GM12878 (cell line): ENCODE measurements at regions not wholly inside any gene's neighbourhood (a gene's known extent, or its start where the extent isn't known, plus 50 kb on each side); places are given as distances from the start of the nearest gene placed in this dataset.

Source experiments
- ATAC-seq: fragments of 200-7000 bp; cut with Tn5 transposase; 3 replicates; pipeline ENCODE4 v1.9.1; 2020; ENCODE audit warnings: mild to moderate bottlenecking, moderate library complexity
- BruUV-seq: library from RNA; stranded (reverse); fragments of 400-500 nt; replicated peaks from 2 replicates; lab custom pipeline; 2021; lab: Mats Ljungman, UMichigan
- CTCF ChIA-PET: fragments of 300-600 bp; sonication (Branson Sonifier 250); formaldehyde crosslinking; extraction: SDS; loops from one replicate; lab custom pipeline; 2021; ENCODE audit warnings: inconsistent platforms; lab: Yijun Ruan, JAX
- POLR2A ChIA-PET: fragments of 350-600 bp; formaldehyde crosslinking; extraction: SDS; loops from one replicate; lab custom pipeline; 2021; ENCODE audit warnings: inconsistent platforms; lab: Charles Lee
- RAD21 ChIA-PET: fragments of 300-600 bp; sonication (Branson Sonifier 250); formaldehyde crosslinking; loops from one replicate; lab custom pipeline; 2023; ENCODE audit warnings: antibody characterized with exemption; ENCODE audit not compliant: unreplicated experiment; lab: Charles Lee
- SMC1A ChIA-PET: fragments of 300-600 bp; sonication (Branson Sonifier 250); formaldehyde crosslinking; loops from one replicate; lab custom pipeline; 2023; ENCODE audit not compliant: unreplicated experiment, uncharacterized antibody; lab: Charles Lee
- DNase-seq: peaks from one replicate; pipeline ENCODE4 v3.0.0-alpha.2; 2011; ENCODE audit warnings: low read depth, low spot score
- FAIRE-seq: peaks from 3 replicates; lab custom pipeline; 2011; peaks lifted over from hg19 to GRCh38; lab: Jason Lieb, UNC
- H2AFZ ChIP-seq: 2 replicates; pipeline ENCODE4 v1.6.0; 2011; ENCODE audit warnings: low read depth, low read length, control low read depth; ENCODE audit not compliant: control insufficient read depth
- H3K27ac ChIP-seq: 2 replicates; pipeline ENCODE4 v1.5.1; 2011; ENCODE audit warnings: control low read depth; ENCODE audit not compliant: control insufficient read depth, insufficient read depth
- H3K27me3 ChIP-seq, 2 experiments: replicated peaks in 1 of 2; 2 replicates each; pipeline versions ENCODE4 v1.6.0 to v1.6.1; 2011; ENCODE audit warnings: low read length in 1 of 2; ENCODE audit not compliant: control insufficient read depth in 2 of 2, insufficient read depth in 2 of 2
- H3K36me3 ChIP-seq, 2 experiments: 2 replicates each; pipeline ENCODE4 v1.5.1; 2011; ENCODE audit warnings: low read length in 1 of 2; ENCODE audit not compliant: control insufficient read depth in 2 of 2, insufficient read depth in 2 of 2
- H3K4me1 ChIP-seq: 2 replicates; pipeline ENCODE4 v1.6.1; 2011; ENCODE audit warnings: mild to moderate bottlenecking, low read length, moderate library complexity, mixed read lengths; ENCODE audit not compliant: control insufficient read depth, insufficient read depth
- H3K4me2 ChIP-seq: 2 replicates; pipeline ENCODE4 v1.6.0; 2011; ENCODE audit warnings: control low read depth; ENCODE audit not compliant: control insufficient read depth, insufficient read depth
- H3K4me3 ChIP-seq: fragments of 200-600 bp; sonication (generic); 2 replicates; pipeline ENCODE4 v1.5.1; 2016
- H3K79me2 ChIP-seq: 2 replicates; pipeline ENCODE4 v1.6.0; 2011; ENCODE audit warnings: low read length; ENCODE audit not compliant: control insufficient read depth, insufficient read depth
- H3K9ac ChIP-seq: 2 replicates; pipeline ENCODE4 v1.8.0; 2011; ENCODE audit warnings: low read length, control low read depth, mixed read lengths; ENCODE audit not compliant: control insufficient read depth, insufficient read depth
- H3K9me3 ChIP-seq: replicated peaks from 3 replicates; pipeline ENCODE4 v1.5.1; 2011; ENCODE audit warnings: mild to moderate bottlenecking, low read length; ENCODE audit not compliant: control insufficient read depth, insufficient read depth
- H4K20me1 ChIP-seq: 2 replicates; pipeline ENCODE4 v1.6.0; 2011; ENCODE audit not compliant: control insufficient read depth, insufficient read depth
- ATF7 ChIP-seq: fragments of 450-650 bp; IDR thresholded peaks from 2 replicates; pipeline ENCODE4 v1.6.1; 2016; ENCODE audit warnings: low read depth, mild to moderate bottlenecking
- CEBPB ChIP-seq, 2 experiments: fragments of 150-350 bp in 1 of 2; IDR thresholded peaks; 2 replicates each; pipeline ENCODE4 v1.6.1; 2012 to 2014; ENCODE audit warnings: low read depth in 2 of 2, low read length in 2 of 2, borderline replicate concordance in 1 of 2, inconsistent platforms in 1 of 2
- CHD2 ChIP-seq: IDR thresholded peaks from 2 replicates; pipeline ENCODE4 v1.6.1; 2011; ENCODE audit warnings: low read depth, low read length, improper control_type of control experiment, borderline replicate concordance
- DPF2 ChIP-seq: fragments of 450-650 bp; IDR thresholded peaks from 2 replicates; pipeline ENCODE4 v1.6.1; 2017; ENCODE audit warnings: mild to moderate bottlenecking
- GABPA ChIP-seq: IDR thresholded peaks from 2 replicates; pipeline ENCODE4 v1.6.1; 2014; ENCODE audit warnings: antibody characterized with exemption, low read depth, mild to moderate bottlenecking, inconsistent platforms
- HDAC6 ChIP-seq: fragments of 200-600 bp; sonication (generic); IDR thresholded peaks from one replicate; pipeline ENCODE4 v1.8.0; 2017; ENCODE audit warnings: antibody characterized with exemption; ENCODE audit not compliant: unreplicated experiment
- MAX ChIP-seq: IDR thresholded peaks from 2 replicates; pipeline ENCODE4 v1.6.1; 2012; ENCODE audit warnings: low read depth, low read length, improper control_type of control experiment
- MTA3 ChIP-seq: IDR thresholded peaks from 2 replicates; pipeline ENCODE4 v1.6.1; 2012; ENCODE audit warnings: low read length, inconsistent platforms, borderline replicate concordance
- NR2C1 ChIP-seq: fragments of 450-650 bp; IDR thresholded peaks from 2 replicates; pipeline ENCODE4 v1.6.1; 2017; ENCODE audit warnings: antibody characterized with exemption, mild to moderate bottlenecking, moderate library complexity
- PAX5 ChIP-seq: IDR thresholded peaks from 2 replicates; pipeline ENCODE4 v1.6.1; 2011; ENCODE audit warnings: low read depth, low read length, borderline replicate concordance
- PML ChIP-seq: IDR thresholded peaks from 2 replicates; pipeline ENCODE4 v1.6.1; 2012; ENCODE audit warnings: low read length, inconsistent platforms
- ZNF207 ChIP-seq: fragments of 450-650 bp; IDR thresholded peaks from 2 replicates; pipeline ENCODE4 v1.6.1; 2014; ENCODE audit warnings: antibody characterized with exemption, mild to moderate bottlenecking, borderline replicate concordance
- ZNF592 ChIP-seq: fragments of 450-650 bp; IDR thresholded peaks from 2 replicates; pipeline ENCODE4 v1.6.1; 2017; ENCODE audit warnings: mild to moderate bottlenecking, moderate library complexity
- ZZZ3 ChIP-seq: IDR thresholded peaks from 2 replicates; pipeline ENCODE4 v1.6.1; 2011; ENCODE audit warnings: low read depth; ENCODE audit not compliant: control insufficient read depth, insufficient read length
- WGBS: methylation state at CpG from one replicate; pipeline ENCODE4 v1.1.6; 2016; ENCODE audit warnings: low lambda C conversion rate; ENCODE audit not compliant: insufficient replicate concordance, insufficient coverage; ENCODE audit errors: missing lambda C conversion rate; 5-methylcytosine and 5-hydroxymethylcytosine counted together
- in situ Hi-C: fragments of 300-500 bp; cut with MboI; formaldehyde crosslinking; loops from 9 replicates; pipeline ENCODE4 v1.14.3; 2018; ENCODE audit warnings: mixed read lengths
- intact Hi-C: fragments of 100-400 bp; cut with micrococcal nuclease; formaldehyde crosslinking; loops from one replicate; pipeline ENCODE4 v1.14.2; 2022; ENCODE audit not compliant: unreplicated experiment
- TF ChIP-seq, protein P1 (sequence below): IDR thresholded peaks from 2 replicates; pipeline ENCODE4 v1.6.1; 2012; ENCODE audit warnings: low read depth, low read length, improper control_type of control experiment
- TF ChIP-seq, protein P2 (sequence below): IDR thresholded peaks from 2 replicates; pipeline ENCODE4 v1.6.1; 2012; ENCODE audit warnings: low read depth, low read length, improper control_type of control experiment

DNA sequence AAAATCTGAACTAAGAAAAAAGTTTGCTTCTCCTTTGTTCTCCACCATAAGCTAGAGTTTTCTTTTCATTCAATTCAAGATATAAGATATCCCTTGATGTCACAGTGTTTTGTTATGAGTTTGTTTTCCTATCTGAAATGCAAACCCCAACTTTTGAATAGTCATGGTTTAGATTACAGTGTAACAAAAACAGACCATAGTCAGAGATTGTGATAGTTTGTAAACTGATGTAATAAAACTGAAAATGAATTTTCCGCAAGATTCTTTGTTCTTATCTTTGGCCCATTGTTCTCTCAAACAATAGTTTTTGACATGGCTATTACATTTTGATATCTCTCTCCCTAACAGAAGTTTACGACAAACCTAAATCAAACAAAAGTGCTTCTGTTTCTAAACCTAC, 121.7 kb upstream of the GADL1 start:
- ATAC-seq: no peak
- ChIA-PET CTCF (no interaction called here), SMC1A (no interaction called here), RAD21 (no interaction called here), POLR2A (no interaction called here)
- H3K79me2 ChIP-seq: no peaks in the 10 kb centered on the region
- in situ Hi-C loops: no loop called here
- intact Hi-C loops: no loop called here
- no TSS peak for BruUV-seq
- no peak overlapping the region for H2AFZ ChIP-seq
- no peak overlapping the region for H3K4me2 ChIP-seq
- FAIRE-seq: no peak
- WGBS: 65% methylated on average over 2 of the region's 2 CpGs
- no peak overlapping the region for H3K4me3 ChIP-seq
- no peaks in the 10 kb centered on the region for H3K4me1 ChIP-seq
- H3K27me3 ChIP-seq: no peaks in the 10 kb centered on the region
- no peak overlapping the region for H3K27ac ChIP-seq
- no peak for DNase-seq
- H3K9ac ChIP-seq: no peak overlapping the region
- no peaks in the 10 kb centered on the region for H3K36me3 ChIP-seq
- H3K9me3 ChIP-seq: no peaks in the 10 kb centered on the region; the same call in 2 of the 3 replicates
- H4K20me1 ChIP-seq: no peaks in the 10 kb centered on the region
- TF ChIP-seq ZNF207 (no peak), DPF2 (no peak), PAX5 (no peak), ATF7 (no peak), NR2C1 (no peak), MTA3 (no peak), HDAC6 (no peak), CHD2 (no peak), MAX (no peak), CEBPB (IDR thresholded peaks at IDR 0.05; ENCODE audit: borderline replicate concordance in 1 of 2, low read depth in 2 of 2, low read length in 2 of 2) (no peak), GABPA (no peak), ZNF592 (no peak), PML (no peak), ZZZ3 (no peak)
- TF ChIP-seq, protein P1, sequence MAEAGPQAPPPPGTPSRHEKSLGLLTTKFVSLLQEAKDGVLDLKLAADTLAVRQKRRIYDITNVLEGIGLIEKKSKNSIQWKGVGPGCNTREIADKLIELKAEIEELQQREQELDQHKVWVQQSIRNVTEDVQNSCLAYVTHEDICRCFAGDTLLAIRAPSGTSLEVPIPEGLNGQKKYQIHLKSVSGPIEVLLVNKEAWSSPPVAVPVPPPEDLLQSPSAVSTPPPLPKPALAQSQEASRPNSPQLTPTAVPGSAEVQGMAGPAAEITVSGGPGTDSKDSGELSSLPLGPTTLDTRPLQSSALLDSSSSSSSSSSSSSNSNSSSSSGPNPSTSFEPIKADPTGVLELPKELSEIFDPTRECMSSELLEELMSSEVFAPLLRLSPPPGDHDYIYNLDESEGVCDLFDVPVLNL: no peak
- TF ChIP-seq, protein P2, sequence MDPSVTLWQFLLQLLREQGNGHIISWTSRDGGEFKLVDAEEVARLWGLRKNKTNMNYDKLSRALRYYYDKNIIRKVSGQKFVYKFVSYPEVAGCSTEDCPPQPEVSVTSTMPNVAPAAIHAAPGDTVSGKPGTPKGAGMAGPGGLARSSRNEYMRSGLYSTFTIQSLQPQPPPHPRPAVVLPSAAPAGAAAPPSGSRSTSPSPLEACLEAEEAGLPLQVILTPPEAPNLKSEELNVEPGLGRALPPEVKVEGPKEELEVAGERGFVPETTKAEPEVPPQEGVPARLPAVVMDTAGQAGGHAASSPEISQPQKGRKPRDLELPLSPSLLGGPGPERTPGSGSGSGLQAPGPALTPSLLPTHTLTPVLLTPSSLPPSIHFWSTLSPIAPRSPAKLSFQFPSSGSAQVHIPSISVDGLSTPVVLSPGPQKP: no peak
